Ovary (tissue), 3 donors: ENCODE measurements at regions not wholly inside any gene's neighbourhood (a gene's known extent, or its start where the extent isn't known, plus 50 kb on each side); places are given as distances from the start of the nearest gene placed in this dataset.

Experiments used
- CTCF ChIP-seq, 3 donors: fragments of 450-650 bp in 2 of 3; fragments of 200-600 bp in 1 of 3; IDR thresholded peaks; one replicate each; pipeline versions ENCODE4 v1.5.1 to v1.8.0; 2016 to 2022; ENCODE audit warnings: antibody characterized with exemption in 3 of 3, mild to moderate bottlenecking in 1 of 3
- POLR2A ChIP-seq: fragments of 450-650 bp; IDR thresholded peaks from one replicate; pipeline ENCODE4 v1.6.1; 2017; ENCODE audit warnings: antibody characterized with exemption, mild to moderate bottlenecking, moderate library complexity
- donor health status: DM: no; HTN: no; CAD: no.

GRCh38 chr6:67679566-67680296 is 955.4 kb upstream of the ADGRB3 start:
- no peak for TF ChIP-seq CTCF (IDR thresholded peaks at IDR 0.05)
- TF ChIP-seq POLR2A, result no peak
